ENCODE measurements at regions not wholly inside any gene's neighbourhood (a gene's known extent, or its start where the extent isn't known, plus 50 kb on each side); places are given as distances from the start of the nearest gene placed in this dataset.

- no peak for TF ChIP-seq CTCF (IDR thresholded peaks at IDR 0.05)
- no peak for TF ChIP-seq POLR2A (IDR thresholded peaks at IDR 0.05)
These were observed 150.0 kb upstream of the SPRED2 start for GRCh38 chr2:65582364-65582763.
